ENCODE measurements at regions not wholly inside any gene's neighbourhood (a gene's known extent, or its start where the extent isn't known, plus 50 kb on each side); places are given as distances from the start of the nearest gene placed in this dataset.

DNA sequence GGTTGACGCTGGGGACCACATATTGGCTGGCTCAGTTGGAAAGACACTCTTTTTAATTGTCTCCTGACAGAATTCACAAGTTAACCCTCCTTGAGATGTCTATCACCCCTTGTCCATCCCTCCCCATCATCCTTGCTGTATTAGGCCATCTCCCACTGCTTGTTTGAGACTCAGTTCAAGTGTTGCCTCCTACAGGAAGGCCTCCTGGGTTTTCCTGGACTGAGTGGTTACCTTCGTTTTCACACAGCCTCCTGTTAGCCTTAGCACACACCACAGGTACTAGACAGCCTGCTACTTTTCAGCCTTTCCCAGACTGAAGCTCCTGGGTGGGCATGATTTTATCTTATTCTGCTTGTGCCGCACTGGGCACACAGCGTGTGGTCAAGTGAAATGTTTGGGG, 145.3 kb upstream of the STX18 start:
- TF ChIP-seq, protein P1, sequence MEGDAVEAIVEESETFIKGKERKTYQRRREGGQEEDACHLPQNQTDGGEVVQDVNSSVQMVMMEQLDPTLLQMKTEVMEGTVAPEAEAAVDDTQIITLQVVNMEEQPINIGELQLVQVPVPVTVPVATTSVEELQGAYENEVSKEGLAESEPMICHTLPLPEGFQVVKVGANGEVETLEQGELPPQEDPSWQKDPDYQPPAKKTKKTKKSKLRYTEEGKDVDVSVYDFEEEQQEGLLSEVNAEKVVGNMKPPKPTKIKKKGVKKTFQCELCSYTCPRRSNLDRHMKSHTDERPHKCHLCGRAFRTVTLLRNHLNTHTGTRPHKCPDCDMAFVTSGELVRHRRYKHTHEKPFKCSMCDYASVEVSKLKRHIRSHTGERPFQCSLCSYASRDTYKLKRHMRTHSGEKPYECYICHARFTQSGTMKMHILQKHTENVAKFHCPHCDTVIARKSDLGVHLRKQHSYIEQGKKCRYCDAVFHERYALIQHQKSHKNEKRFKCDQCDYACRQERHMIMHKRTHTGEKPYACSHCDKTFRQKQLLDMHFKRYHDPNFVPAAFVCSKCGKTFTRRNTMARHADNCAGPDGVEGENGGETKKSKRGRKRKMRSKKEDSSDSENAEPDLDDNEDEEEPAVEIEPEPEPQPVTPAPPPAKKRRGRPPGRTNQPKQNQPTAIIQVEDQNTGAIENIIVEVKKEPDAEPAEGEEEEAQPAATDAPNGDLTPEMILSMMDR (conservative IDR thresholded peaks at IDR 0.05): no peak
- TF ChIP-seq ZFX (IDR thresholded peaks at IDR 0.05): no peak
